Astrocyte (in vitro differentiated cells and primary cell): ENCODE measurements at regions not wholly inside any gene's neighbourhood (a gene's known extent, or its start where the extent isn't known, plus 50 kb on each side); places are given as distances from the start of the nearest gene placed in this dataset.

Experiments
- DNase-seq: peaks from one replicate; pipeline ENCODE4 v3.0.0-alpha.2; 2010; ENCODE audit warnings: low read depth
- FAIRE-seq: peaks from 2 replicates; lab custom pipeline; 2011; peaks lifted over from hg19 to GRCh38; lab: Jason Lieb, UNC
- H2AFZ ChIP-seq: 2 replicates; pipeline ENCODE4 v1.6.0; 2012; ENCODE audit warnings: low read depth, low read length, inconsistent platforms
- H3K27ac ChIP-seq: 2 replicates; pipeline ENCODE4 v1.5.1; 2011; ENCODE audit warnings: low read depth, low read length, inconsistent platforms
- H3K27me3 ChIP-seq: 2 replicates; pipeline ENCODE4 v1.6.0; 2011; ENCODE audit warnings: low read length, inconsistent platforms; ENCODE audit not compliant: insufficient read depth
- H3K36me3 ChIP-seq: 2 replicates; pipeline ENCODE4 v1.5.1; 2011; ENCODE audit warnings: low read length, inconsistent platforms; ENCODE audit not compliant: insufficient read depth
- H3K4me1 ChIP-seq: 2 replicates; pipeline ENCODE4 v1.5.1; 2011; ENCODE audit warnings: low read length, inconsistent platforms; ENCODE audit not compliant: insufficient read depth
- H3K4me2 ChIP-seq: 2 replicates; pipeline ENCODE4 v1.6.0; 2012; ENCODE audit warnings: low read length, inconsistent platforms
- H3K4me3 ChIP-seq: 2 replicates; pipeline ENCODE4 v1.5.1; 2011; ENCODE audit warnings: low read depth, mild to moderate bottlenecking, low read length, inconsistent platforms; ENCODE audit not compliant: insufficient read depth
- H3K79me2 ChIP-seq: 2 replicates; pipeline ENCODE4 v1.6.0; 2012; ENCODE audit warnings: mild to moderate bottlenecking, low read length, inconsistent platforms; ENCODE audit not compliant: insufficient read depth
- H3K9ac ChIP-seq: 2 replicates; pipeline ENCODE4 v1.6.0; 2012; ENCODE audit warnings: mild to moderate bottlenecking, low read length, inconsistent platforms
- H3K9me3 ChIP-seq: 2 replicates; pipeline ENCODE4 v1.5.1; 2012; ENCODE audit warnings: low read depth, mild to moderate bottlenecking, low read length, inconsistent platforms; ENCODE audit not compliant: insufficient read depth
- H4K20me1 ChIP-seq: 2 replicates; pipeline ENCODE4 v1.6.0; 2012; ENCODE audit warnings: low read length, inconsistent platforms; ENCODE audit not compliant: insufficient read depth
- H3K27ac Mint-ChIP-seq: one replicate; pipeline ENCODE4 v1.8.0; 2021; ENCODE audit warnings: mild to moderate bottlenecking, mixed read lengths; ENCODE audit not compliant: unreplicated experiment
- H3K27me3 Mint-ChIP-seq: one replicate; pipeline ENCODE4 v1.8.0; 2021; ENCODE audit warnings: low read depth, mixed read lengths; ENCODE audit not compliant: unreplicated experiment
- H3K36me3 Mint-ChIP-seq: one replicate; pipeline ENCODE4 v1.8.0; 2021; ENCODE audit warnings: low read depth, mixed read lengths; ENCODE audit not compliant: unreplicated experiment
- H3K4me1 Mint-ChIP-seq: one replicate; pipeline ENCODE4 v1.8.0; 2021; ENCODE audit warnings: low read depth, mixed read lengths; ENCODE audit not compliant: unreplicated experiment
- H3K4me3 Mint-ChIP-seq: one replicate; pipeline ENCODE4 v1.8.0; 2021; ENCODE audit warnings: mild to moderate bottlenecking, moderate library complexity, mixed read lengths; ENCODE audit not compliant: unreplicated experiment
- H3K9me3 Mint-ChIP-seq: one replicate; pipeline ENCODE4 v1.8.0; 2021; ENCODE audit warnings: mild to moderate bottlenecking, mixed read lengths; ENCODE audit not compliant: unreplicated experiment
- EZH2 ChIP-seq: IDR thresholded peaks from 2 replicates; pipeline ENCODE4 v1.6.1; 2012; ENCODE audit warnings: mild to moderate bottlenecking, low read length, inconsistent platforms; ENCODE audit not compliant: insufficient read depth
- TF ChIP-seq, protein P1 (sequence below): IDR thresholded peaks from 2 replicates; pipeline ENCODE4 v1.5.1; 2011; ENCODE audit warnings: low read depth, mild to moderate bottlenecking, inconsistent platforms, low read length, moderate library complexity; ENCODE audit not compliant: insufficient read depth

DNA sequence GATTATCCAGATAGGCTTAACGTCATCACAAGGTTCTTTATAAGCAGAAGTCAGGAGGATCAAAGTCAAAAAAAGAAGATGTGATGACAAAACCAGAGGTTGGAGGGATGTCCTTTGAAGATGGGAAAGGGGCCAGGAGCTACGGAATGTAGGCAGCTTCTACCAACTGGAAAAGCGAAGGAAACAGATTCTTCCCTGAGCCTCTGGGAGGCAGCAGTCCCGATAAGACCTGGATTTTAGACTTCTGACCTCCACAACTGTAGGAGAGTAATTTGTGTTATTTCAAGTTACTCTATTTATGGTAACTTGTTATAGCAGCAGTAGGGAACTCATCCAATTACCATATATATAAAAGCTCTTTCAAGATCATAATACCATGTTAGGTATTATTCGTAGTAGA, 98.8 kb upstream of the MYCBP2 start:
- Histone ChIP-seq H3K27me3 (no peaks in the 10 kb centered on the region), H3K9me3 (no peaks in the 10 kb centered on the region), H3K27ac (no peak overlapping the region), H3K36me3 (no peaks in the 10 kb centered on the region), H3K4me1 (no peaks in the 10 kb centered on the region), H4K20me1 (no peaks in the 10 kb centered on the region), H3K9ac (no peak overlapping the region), H3K4me2 (no peak overlapping the region), H3K4me3 (no peak overlapping the region), H3K79me2 (no peaks in the 10 kb centered on the region), H2AFZ (no peak overlapping the region)
- Mint-ChIP-seq H3K9me3 (no peaks in the 10 kb centered on the region), H3K4me3 (no peak overlapping the region), H3K27me3 (no peaks in the 10 kb centered on the region), H3K4me1 (no peaks in the 10 kb centered on the region), H3K36me3 (no peaks in the 10 kb centered on the region), H3K27ac (no peak overlapping the region)
- FAIRE-seq: no peak
- DNase-seq: no peak
- TF ChIP-seq, protein P1, sequence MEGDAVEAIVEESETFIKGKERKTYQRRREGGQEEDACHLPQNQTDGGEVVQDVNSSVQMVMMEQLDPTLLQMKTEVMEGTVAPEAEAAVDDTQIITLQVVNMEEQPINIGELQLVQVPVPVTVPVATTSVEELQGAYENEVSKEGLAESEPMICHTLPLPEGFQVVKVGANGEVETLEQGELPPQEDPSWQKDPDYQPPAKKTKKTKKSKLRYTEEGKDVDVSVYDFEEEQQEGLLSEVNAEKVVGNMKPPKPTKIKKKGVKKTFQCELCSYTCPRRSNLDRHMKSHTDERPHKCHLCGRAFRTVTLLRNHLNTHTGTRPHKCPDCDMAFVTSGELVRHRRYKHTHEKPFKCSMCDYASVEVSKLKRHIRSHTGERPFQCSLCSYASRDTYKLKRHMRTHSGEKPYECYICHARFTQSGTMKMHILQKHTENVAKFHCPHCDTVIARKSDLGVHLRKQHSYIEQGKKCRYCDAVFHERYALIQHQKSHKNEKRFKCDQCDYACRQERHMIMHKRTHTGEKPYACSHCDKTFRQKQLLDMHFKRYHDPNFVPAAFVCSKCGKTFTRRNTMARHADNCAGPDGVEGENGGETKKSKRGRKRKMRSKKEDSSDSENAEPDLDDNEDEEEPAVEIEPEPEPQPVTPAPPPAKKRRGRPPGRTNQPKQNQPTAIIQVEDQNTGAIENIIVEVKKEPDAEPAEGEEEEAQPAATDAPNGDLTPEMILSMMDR: no peak
- TF ChIP-seq EZH2: no peak

DNA sequence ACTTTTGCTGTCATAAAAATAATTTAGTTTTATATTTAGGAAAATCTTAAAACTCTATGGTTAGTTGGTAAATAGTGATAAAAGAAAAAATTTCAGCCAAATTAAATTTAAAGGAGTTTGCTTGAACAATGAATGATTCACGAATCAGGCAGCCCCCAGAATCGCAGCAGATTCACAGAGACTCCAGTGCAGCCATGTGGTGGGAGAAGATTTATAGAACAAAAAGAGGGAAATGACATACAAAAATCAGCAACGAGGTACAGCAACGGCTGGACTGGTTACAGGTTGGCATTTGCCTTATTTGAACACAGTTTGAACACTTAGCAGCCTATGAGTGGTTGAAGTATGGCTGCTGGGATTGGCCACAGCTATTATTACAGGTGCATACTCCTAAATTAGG, 96.4 kb upstream of the MYCBP2 start:
- Mint-ChIP-seq H3K4me1 (no peaks in the 10 kb centered on the region), H3K27ac (no peak overlapping the region), H3K4me3 (no peak overlapping the region), H3K36me3 (no peaks in the 10 kb centered on the region), H3K9me3 (no peaks in the 10 kb centered on the region), H3K27me3 (no peaks in the 10 kb centered on the region)
- Histone ChIP-seq H3K9ac (no peak overlapping the region), H3K36me3 (no peaks in the 10 kb centered on the region), H3K9me3 (no peaks in the 10 kb centered on the region), H3K4me2 (no peak overlapping the region), H3K79me2 (no peaks in the 10 kb centered on the region), H3K27ac (no peak overlapping the region), H3K4me1 (no peaks in the 10 kb centered on the region), H2AFZ (no peak overlapping the region), H3K4me3 (no peak overlapping the region), H4K20me1 (no peaks in the 10 kb centered on the region), H3K27me3 (no peaks in the 10 kb centered on the region)
- DNase-seq (no peak), FAIRE-seq (no peak)
- TF ChIP-seq EZH2: no peak
- TF ChIP-seq, protein P1: no peak

DNA sequence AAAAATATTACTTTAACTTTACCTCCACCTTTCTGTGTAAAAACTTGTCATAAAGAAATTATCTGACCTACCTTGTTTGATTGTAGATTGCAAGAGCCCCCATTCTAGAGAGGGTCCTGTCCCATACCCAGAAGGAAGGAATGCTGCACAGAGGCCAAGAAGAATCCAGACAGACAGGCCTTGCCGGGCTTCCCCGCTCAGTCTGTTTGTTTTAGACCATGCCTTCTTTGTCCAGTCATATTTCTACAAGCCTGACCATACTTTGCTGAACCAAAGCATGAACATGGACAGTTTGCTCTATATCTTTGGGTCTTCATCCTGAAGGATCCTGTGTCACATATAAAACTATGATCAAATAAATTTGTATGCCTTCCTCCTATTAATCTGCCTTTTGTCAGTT, 95.8 kb upstream of the MYCBP2 start:
- Histone ChIP-seq H3K4me1 (no peaks in the 10 kb centered on the region), H3K27me3 (no peaks in the 10 kb centered on the region), H3K79me2 (no peaks in the 10 kb centered on the region), H3K9ac (no peak overlapping the region), H3K9me3 (no peaks in the 10 kb centered on the region), H4K20me1 (no peaks in the 10 kb centered on the region), H3K27ac (no peak overlapping the region), H3K4me3 (no peak overlapping the region), H3K36me3 (no peaks in the 10 kb centered on the region), H2AFZ (no peak overlapping the region), H3K4me2 (no peak overlapping the region)
- Mint-ChIP-seq H3K36me3 (no peaks in the 10 kb centered on the region), H3K4me1 (no peaks in the 10 kb centered on the region), H3K4me3 (no peak overlapping the region), H3K27me3 (no peaks in the 10 kb centered on the region), H3K9me3 (no peaks in the 10 kb centered on the region), H3K27ac (no peak overlapping the region)
- DNase-seq (no peak), FAIRE-seq (no peak)
- TF ChIP-seq, protein P1: no peak
- no peak for TF ChIP-seq EZH2
